ENCODE measurements at regions not wholly inside any gene's neighbourhood (a gene's known extent, or its start where the extent isn't known, plus 50 kb on each side); places are given as distances from the start of the nearest gene placed in this dataset.

DNA sequence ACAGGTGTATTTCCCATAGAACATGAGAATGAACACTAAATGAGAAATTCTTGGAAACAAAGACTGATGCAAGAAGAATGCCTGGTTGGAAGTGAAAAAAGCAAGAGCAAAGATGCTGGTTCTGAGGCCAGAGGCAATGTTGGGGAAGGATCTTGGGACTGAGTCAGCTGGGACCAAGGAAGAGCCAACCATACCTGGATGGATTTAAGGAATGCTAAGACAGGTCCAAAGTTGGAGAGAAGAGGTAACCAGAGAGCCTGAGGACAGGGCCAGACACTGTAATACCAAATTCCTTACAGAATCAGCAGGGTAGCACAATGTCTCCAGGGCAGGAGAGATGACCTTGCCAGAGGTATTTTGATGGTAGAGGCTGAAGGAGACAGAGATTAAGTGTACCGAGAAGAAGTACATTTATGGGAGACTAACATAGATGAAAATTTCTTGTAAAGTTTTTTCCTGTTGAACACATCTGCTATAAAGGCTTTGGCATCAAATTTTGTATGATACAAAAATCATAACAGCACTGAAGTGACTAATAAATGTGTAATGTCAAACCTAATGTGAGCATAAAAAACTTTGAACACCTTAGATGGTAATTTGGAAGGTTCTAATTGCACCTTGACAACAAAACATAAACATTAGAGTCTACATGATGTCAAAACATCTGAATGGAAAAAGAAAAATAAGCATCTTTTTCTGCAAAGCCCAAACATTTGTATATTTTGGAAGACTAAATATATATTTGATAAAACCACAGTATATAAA, 221.7 kb upstream of the MARCKS start:
- no peak for DNase-seq

DNA sequence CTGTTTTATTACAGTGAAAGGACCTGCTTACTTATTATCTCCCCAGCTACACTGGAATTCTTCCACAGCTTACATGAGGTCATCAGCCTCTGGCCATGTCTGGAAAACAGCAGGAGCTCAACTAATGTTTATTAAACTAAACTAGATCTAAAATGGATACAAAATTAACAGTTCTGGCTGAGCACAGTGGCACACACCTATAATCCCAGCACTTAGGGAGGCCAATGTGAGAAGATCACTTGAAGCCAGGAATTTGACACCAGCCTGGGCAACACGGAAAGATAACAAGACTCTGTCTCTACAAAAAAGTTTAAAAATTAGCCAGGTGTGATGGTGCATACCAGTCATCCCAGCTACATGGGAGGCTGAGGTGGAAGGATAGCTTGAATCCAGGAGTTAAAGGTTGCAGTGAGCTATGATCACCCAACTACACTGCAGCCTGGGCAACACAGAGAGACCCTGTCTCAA, 220.8 kb upstream of the MARCKS start:
- no peak for DNase-seq

DNA sequence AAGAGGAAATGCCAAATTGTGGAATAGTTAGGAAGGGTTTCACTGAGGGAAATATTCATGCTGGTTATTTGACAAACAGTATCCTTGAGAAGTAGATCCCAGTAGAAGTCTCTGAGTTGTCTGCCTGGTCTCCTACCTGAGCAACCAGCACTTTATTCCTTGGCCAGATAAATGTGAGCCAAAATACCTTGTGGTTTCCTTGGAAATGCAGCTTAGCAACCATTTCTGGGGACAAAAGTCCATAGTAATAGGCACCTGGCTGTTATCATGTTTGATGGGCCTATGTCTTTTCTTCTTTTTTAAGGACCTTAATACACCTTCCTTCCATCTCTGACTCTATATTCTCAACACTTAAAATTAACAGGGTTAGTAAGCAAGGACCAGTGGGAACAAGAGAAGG, 217.1 kb upstream of the MARCKS start:
- DNase-seq = no peak

DNA sequence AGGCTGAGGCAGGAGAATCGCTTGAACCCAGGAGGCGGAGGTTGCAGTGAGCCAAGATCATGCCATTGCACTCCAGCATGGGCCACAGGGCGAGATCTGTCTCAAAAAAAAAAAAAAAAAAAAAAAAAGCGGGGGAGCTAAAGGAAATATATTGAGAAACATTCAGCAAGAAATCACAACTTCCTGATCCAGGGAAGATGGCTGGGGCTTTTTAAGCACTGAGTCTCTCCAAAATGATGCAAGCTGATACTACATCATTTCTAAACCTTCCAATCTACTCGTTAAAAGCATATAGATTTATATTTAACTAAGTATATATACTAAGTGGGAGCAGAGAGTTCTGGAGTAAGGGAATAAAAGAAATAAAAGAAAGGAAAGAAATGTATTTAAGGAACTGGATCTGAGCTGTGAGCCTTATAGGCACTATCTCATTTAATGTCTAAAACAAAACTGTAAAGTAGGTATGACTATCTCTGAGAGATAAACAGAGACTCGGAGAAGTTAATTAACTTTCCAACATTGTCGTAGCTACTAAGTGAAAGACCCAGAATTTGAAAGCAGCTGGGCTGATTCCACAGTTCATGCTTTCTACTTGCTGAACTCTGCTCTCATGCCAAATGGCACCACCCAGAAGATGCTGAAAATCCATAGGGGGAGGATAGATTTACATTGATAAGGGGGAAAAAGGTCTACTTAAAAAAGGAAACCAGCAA, 215.0 kb upstream of the MARCKS start:
- DNase-seq = no peak

DNA sequence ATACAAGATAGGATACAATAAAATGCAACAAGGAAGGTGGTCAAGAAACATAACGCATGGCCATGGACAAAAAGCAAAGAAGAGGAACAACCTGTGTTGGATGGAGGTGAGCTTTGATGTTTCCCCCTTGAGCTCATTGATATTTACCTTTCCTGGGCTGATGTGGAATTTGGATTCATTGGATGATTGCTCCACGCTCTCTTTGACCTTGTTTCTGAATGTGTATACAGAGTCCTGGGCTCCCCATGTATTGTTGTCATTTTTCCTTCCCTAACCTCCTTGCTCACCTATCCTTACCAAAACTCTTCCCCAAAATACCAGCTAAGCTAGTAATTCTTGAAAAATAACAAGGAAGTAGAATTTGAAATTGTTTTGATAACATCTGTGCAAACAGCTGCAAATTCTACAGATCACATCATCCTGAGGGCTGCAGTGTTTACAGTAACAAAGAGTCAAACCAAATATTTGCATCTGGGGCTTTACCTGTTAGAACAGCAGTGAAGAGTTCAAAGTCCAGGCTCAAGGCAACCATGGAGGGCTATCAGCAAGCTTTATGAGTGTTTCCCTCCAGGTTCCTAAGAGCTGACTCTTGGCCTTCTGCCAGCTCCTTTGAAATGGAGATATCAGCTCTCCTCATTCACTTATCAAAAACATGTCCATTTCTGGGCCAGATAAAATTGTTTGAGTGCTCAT, 214.3 kb upstream of the MARCKS start:
- no peak for DNase-seq

DNA sequence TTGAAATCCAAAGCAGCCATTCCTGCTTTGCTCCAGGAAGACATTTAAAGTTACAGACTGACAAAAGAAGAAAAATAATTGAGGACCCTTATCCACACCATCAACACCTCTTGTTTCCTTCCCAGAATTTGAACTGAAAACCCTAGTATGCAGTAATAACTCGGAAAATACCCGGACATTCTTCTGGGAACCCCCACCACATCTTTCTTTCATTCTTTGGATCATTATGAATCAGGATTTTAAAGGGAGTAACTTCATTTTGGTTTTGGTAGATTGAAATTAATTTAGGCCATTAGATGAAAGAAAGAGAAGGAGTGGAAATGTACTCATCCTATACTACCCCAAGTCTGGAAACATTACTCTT, 213.8 kb upstream of the MARCKS start:
- DNase-seq = no peak

DNA sequence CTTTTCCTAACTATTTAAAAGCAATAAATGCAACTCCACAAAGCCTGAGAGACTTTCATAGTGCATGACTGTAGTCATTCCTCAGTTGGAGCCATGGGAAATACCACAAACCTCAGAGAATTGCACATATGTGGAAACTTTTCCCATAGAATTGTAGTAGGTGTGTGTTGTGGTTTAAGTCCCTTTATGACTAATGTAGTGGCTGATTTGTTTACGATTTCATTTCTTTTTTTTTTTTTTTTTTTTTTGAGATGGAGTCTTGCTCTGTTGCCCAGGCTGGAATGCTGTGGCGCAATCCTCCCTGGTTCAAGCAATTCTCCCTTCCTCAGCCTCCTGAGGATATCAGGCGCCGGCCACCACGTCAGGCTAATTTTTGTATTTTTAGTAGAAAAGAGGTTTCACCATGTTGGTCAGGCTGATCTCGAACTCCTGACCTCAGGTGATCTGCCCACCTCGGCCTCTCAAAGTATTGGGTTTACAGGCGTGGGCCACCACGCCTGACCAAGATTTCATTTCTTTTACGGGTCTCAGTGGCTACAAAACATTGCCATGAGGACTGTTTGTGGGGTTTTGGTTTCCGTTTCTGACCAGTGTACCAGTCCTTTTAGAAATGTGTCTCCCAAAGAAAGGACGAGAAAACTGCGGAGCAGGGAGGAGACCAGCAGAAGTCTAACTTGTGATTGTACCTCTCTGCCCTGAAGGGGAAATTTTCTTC, 212.1 kb upstream of the MARCKS start:
- DNase-seq = no peak

DNA sequence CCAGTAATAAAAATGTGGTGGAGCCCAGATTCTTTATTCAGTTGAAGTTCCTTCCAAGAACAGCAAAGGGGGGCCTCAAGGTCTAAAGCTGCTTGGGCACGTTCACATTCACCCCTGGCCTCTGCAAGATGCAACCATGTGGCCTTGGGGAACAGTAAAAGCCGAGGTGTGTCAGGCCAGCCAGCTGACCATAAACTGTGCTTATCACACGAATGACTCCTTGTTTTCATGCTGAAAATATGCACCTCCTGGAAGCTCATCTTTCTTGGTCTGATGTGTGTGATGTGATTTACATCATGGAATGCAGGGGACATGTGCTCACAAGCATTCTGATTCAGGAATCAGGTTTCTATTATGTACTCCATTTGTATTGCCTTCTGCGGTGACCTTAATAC, 211.6 kb upstream of the MARCKS start:
- DNase-seq = no peak

DNA sequence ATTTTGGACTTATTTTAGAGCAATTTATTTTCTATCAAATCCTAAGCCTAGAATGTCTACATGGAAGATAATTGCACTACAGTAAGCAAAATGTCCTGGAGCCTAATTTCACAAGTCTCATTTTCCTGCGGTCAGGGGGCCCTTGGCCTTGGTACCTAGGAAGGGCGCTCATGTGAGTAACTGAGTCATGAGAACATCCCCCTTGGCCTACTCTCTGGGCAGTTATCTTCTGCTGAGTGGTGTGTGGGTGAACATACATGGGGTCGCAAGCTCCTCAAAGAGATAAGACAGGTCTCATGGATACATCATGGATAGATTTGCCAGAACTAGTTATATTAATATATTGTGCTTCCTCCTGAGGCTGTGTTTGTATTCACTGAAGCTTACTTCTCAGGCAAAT, 211.2 kb upstream of the MARCKS start:
- DNase-seq = no peak

DNA sequence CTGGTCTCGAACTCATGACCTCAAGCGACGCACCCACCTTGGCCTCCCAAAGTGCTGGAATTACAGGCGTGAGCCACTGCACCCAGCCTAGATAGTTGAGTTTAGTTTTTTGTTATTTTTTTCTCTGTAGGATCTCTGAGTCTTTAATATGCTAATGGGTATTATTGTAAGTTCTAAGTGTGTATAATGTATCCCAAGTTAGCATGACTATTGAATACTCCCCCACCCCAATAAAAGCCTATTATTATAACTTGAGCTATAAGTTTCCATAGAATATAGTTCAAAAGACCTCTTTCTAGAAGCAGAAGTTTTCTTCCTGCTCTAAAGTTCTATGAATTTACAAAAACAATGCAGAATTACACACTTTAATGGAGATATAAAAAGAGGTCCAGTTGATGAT, 210.4 kb upstream of the MARCKS start:
- no peak for DNase-seq

DNA sequence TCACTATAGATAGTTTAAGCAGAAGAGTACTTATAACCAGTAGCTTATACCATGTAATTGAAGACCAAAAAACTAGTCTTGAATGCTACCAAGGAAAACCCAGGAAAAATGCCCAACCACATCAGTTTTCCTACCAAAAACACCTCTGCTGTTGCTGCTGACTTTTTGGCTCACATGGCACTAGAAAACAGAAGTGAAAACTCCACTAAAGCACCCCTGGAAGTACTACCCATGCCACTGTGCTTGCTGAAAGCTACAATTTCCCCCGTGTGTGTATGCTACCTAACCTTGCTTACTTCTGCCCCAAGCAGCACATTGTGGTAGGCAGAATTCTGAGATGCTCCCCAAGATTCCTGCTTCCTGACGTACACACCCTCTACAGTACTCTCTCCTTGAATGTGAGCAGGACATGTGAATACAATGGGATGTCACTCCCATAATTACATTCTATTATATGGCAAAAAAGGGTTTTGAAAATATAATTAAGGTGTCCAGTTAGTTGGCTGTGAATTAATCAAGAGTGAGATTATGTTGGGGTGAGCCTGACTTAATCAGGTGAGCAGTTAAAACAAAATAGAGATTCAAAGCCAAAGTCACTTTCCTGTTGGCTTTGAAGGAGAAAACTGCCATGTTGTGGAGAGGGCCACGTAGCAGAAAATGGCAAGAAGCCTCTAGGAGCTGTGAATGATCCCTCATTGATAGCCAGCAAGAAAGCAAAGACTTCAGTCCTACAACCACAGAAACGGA, 209.8 kb upstream of the MARCKS start:
- no peak for DNase-seq

DNA sequence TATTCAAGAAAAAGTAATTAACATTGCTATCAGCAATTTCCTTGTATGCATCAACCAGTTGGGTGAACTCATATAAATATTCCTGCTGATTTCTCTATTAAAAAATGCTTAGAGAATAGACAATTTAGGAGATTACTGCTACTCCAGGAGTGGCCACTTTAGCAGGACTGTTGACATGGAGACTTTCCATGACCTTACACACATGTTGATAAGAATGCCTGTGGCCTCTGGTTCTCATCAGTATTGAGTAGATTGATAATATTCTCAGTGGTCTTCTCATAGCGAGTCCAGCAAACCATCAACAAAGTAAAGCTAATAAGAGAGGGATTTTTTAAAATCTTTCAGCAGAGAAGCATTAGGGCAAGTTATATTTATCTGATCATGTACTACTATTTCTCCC, 208.4 kb upstream of the MARCKS start:
- no peak for DNase-seq

DNA sequence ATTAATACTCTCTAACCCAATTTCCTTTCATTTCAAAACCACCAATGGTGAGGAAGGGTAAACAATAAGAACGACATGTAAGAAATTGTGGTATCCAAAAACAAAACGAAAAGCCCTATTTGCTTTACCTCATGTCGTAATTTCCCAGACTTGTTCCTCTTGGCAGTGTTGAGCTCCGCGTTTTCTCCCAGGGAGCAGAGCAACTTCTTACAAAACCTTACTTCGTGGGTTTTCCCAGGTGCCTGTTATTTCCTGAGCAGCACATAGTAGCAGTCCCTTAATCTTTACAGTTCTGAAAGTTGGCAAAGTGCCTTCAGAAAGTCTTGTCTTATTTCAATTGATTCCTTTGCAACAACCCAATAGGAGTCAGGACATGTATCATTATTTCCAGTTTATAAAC, 207.9 kb upstream of the MARCKS start:
- peak in 1 of 2 donors; percentile 29 for DNase-seq

DNA sequence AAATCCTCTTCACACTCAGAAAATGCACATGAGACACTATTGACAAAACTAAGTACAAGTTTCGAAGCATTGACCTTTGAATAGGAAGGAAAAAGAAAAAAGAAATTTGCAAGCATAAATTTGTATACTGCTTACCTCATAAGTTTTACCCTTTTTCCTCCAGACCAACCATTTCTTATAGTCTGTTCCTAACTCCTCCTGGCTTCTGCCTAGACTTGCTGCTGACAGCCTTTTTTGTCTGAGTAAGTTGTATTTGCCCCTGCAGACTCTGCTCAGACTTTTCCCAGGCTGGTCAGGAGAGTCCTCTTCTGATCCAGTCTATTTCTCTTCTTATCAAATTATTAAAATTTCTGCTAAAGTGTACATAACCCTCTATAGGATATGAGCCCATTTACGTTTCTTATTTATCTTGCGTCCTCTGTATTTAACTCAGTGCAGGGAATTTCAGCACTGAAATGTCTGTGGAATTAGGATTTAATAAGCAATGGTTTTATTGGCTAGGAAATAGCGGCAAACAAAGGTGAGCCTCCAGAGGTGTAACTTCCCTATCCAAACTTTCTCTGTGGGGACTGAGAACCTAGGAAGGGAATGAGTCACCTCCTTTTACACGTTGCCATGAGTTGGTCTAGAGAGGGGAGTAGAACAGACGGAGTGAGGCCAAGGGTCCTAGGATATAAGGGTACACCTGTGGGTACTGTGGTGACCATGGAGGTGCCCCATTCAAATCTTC, 207.1 kb upstream of the MARCKS start:
- no peak for DNase-seq

DNA sequence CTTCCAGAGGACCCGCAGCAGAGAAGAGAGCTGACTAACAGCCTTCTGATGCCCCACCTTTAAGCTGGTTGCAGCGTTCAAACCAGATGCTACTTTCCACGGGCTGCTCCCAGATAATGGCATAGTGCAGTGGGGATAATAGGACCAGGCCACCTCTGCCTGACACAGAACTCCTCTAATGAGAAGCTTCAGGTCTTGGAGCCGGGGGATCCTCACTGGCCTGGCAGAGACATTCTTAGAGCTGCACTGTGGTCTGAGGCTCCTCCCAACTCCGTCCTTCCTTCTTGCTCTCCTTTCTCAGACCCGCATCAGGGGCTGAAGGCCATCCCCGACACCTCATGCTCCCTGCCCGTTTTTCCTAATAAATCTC, 206.6 kb upstream of the MARCKS start:
- DNase-seq = no peak

DNA sequence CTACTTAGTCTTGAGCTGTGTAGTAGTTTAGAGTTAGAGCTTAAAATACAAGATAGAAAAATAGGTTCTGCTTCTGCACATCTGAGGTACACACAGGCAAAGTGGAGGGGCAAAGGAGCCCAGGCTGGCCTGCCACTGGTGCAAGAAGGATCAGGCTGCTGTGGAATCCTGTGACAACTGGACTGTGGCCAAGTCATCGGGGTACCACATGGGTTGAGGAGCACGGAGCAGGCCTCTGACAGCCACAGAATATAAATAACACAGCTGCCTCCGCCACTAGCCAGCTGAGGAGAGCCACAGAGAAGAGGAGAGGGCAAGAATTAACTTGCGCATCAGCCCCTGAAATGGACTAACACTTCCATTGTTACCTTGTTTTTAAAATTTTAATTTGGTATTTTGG, 206.0 kb upstream of the MARCKS start:
- no peak for DNase-seq

DNA sequence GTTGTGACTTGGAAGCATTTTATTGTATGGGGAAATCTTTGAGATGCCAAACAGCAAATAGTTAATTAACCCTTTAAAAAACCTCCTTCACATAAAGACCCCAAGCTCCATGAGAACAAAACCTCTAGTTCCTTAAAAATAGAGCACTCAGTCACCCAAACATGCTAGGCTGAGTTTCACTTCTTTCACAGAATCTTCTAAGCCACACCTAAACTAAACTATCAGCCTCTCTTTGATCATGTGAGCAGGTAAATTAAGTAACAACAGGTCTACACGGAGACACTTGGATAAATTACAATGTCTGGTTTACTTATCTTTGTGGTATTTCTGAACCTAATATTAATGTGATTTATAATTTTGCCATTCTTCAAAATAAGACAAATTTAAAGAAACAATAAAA, 205.2 kb upstream of the MARCKS start:
- DNase-seq = no peak

DNA sequence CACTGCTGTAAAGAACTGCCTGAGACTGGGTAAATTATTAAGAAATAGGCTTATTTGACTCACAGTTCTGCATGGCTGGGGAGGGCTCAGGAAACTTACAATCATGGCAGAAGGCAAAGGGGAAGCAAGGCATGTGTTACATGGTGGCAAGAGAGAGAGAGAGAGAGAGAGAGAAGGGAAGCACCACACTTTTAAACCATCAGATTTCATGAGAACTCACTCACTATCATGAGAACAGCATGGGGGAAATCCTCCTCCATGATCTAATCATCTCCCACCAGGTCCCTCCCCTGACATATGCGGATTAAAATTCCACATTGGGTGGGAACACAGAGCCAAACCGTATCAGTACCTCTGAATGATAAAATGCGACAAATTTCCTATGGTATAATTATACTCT, 203.9 kb upstream of the MARCKS start:
- DNase-seq = no peak

DNA sequence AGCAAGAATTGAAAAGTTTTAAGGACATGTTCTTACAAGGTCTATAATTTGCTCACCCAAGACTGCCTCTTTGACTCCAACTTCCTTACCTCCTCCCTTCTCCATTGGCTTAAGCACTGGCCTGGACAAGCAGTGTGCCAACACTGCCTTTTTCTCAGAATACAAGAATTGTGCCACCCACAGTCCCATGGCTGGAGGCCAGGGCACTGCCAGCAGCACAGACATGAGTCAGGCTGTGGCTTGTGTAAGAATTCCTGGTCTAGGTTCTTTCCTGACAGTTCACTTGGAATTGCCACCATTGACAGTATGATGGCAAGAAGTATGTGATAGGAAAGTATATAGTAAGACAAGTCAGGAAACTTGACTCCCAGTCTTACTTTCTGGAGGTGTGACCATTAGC, 202.7 kb upstream of the MARCKS start:
- DNase-seq = no peak

DNA sequence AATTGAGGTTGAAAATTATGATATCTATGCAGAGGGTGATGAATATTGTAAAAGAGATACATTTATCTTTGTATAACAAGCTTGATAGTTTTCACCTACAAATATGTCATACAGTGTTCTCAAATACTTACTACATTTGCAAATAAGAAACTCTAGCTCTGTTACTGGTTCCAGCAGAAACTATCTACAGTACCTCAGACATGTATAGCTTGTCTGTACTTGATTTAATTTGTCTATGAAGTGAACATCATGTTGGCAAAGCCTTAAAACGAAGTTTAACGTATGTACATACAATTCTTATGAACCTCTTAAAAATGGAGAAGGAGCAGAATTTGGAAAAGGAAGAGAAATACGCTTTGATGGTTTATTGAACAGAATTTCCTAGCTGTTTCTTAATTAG, 201.4 kb upstream of the MARCKS start:
- DNase-seq = no peak

DNA sequence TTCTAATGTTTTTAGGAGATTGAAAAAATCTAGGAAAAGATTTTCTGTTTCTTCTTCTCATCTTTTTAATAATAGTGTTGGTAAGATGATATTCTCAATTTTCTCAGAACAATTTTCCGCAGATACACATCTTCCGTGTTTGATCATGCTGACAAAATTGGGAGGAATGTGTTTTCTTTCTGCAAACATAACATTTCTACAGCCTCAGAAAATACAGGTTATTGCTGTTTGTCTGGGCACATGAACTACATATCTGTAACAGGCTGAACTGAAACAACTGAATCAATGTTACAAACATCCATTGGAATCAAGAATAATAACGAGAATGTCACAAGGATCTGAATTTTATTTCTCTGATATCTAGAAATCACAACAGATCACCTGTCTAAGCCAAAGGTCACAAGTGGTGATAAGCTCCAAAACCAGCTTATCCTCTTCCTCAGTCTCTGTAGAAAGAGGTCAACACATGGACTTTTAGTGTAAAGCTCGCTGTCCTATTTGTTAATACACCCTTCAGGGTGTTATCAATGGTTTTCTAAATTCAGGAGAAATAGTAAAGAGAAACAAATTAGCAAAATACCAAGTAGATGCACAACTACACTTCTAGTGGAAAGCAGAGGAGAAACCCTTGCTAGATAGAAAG, 197.3 kb upstream of the MARCKS start:
- no peak for DNase-seq

DNA sequence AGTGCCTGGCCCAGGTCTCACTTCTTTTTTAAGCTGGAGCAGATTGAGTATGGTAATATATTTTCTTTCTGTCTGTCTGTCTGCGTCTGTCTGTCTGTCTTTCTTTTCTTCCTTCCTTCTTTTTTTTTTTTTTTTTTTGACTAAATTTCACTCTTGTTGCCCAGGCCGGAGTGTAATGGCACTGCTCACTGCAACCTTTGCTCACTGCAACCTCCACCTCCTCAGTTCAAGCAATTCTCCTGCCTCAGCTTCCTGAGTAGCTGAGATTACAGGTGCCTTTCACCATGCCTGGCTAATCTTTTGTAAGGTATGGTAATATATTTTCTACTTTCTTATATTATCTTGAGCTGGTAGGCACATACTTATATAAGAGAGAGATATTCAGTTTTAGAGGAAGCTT, 196.3 kb upstream of the MARCKS start:
- DNase-seq = no peak
